Neural crest cell (in vitro differentiated cells): ENCODE measurements at regions not wholly inside any gene's neighbourhood (a gene's known extent, or its start where the extent isn't known, plus 50 kb on each side); places are given as distances from the start of the nearest gene placed in this dataset.

ENCODE experiments used
- DNase-seq: peaks from one replicate; pipeline ENCODE4 v3.0.0; 2021; ENCODE audit warnings: low read depth, mixed read lengths, low spot score
- H3K27ac Mint-ChIP-seq: one replicate; pipeline ENCODE4 v1.8.0; 2021; ENCODE audit warnings: mild to moderate bottlenecking, mixed read lengths; ENCODE audit not compliant: unreplicated experiment
- H3K27me3 Mint-ChIP-seq: 2 replicates; pipeline ENCODE4 v1.8.0; 2021; ENCODE audit warnings: low read depth, mild to moderate bottlenecking, mixed read lengths
- H3K36me3 Mint-ChIP-seq: 2 replicates; pipeline ENCODE4 v1.8.0; 2021; ENCODE audit warnings: low read depth, mild to moderate bottlenecking, mixed read lengths
- H3K4me1 Mint-ChIP-seq: 2 replicates; pipeline ENCODE4 v1.8.0; 2021; ENCODE audit warnings: mixed read lengths
- H3K4me3 Mint-ChIP-seq: one replicate; pipeline ENCODE4 v1.8.0; 2021; ENCODE audit warnings: mild to moderate bottlenecking, mixed read lengths
- H3K9me3 Mint-ChIP-seq: 2 replicates; pipeline ENCODE4 v1.8.0; 2021; ENCODE audit warnings: mixed read lengths
- CTCF ChIP-seq: fragments of 200-600 bp; sonication (generic); conservative IDR thresholded peaks from 2 replicates; pipeline ENCODE4 v1.5.0; 2021; ENCODE audit warnings: antibody characterized with exemption, mild to moderate bottlenecking

- Mint-ChIP-seq H3K9me3 (peaks cover 3% of the 10 kb centered on the region), H3K4me3 (no peak overlapping the region), H3K36me3 (peaks cover 3% of the 10 kb centered on the region), H3K27ac (no peak overlapping the region), H3K4me1 (no peaks in the 10 kb centered on the region), H3K27me3 (no peaks in the 10 kb centered on the region)
- DNase-seq, result no peak
- TF ChIP-seq CTCF, result no peak
These were observed 272.6 kb downstream of the ATPSCKMT start for GRCh38 chr5:9977070-9977469.

- H3K27me3 Mint-ChIP-seq, result no peaks in the 10 kb centered on the region
- H3K4me3 Mint-ChIP-seq, result no peak overlapping the region
- DNase-seq, result no peak
- peaks cover 3% of the 10 kb centered on the region for H3K9me3 Mint-ChIP-seq
- no peak for TF ChIP-seq CTCF
- peaks cover 4% of the 10 kb centered on the region for H3K36me3 Mint-ChIP-seq
- no peak overlapping the region for H3K27ac Mint-ChIP-seq
- no peaks in the 10 kb centered on the region for H3K4me1 Mint-ChIP-seq
These were observed 273.1 kb downstream of the ATPSCKMT start for GRCh38 chr5:9976621-9977020.

- peaks cover 8% of the 10 kb centered on the region for H3K36me3 Mint-ChIP-seq
- H3K9me3 Mint-ChIP-seq, result peaks cover 16% of the 10 kb centered on the region
- H3K4me1 Mint-ChIP-seq, result no peaks in the 10 kb centered on the region
- no peak overlapping the region for H3K27ac Mint-ChIP-seq
- H3K27me3 Mint-ChIP-seq, result no peaks in the 10 kb centered on the region
- no peak for DNase-seq
- no peak for TF ChIP-seq CTCF
- no peak overlapping the region for H3K4me3 Mint-ChIP-seq
These were observed 277.6 kb downstream of the ATPSCKMT start for GRCh38 chr5:9972059-9972458.

GRCh38 chr5:9971301-9971700 is 278.4 kb downstream of the ATPSCKMT start:
- no peak overlapping the region for H3K4me3 Mint-ChIP-seq
- H3K27me3 Mint-ChIP-seq, result no peaks in the 10 kb centered on the region
- peaks cover 8% of the 10 kb centered on the region for H3K36me3 Mint-ChIP-seq
- DNase-seq, result no peak
- no peak overlapping the region for H3K27ac Mint-ChIP-seq
- no peak for TF ChIP-seq CTCF
- peaks cover 16% of the 10 kb centered on the region for H3K9me3 Mint-ChIP-seq
- H3K4me1 Mint-ChIP-seq, result no peaks in the 10 kb centered on the region

GRCh38 chr5:9958914-9959313 is 290.8 kb downstream of the ATPSCKMT start:
- no peak overlapping the region for H3K4me3 Mint-ChIP-seq
- no peak overlapping the region for H3K27ac Mint-ChIP-seq
- TF ChIP-seq CTCF, result no peak
- no peaks in the 10 kb centered on the region for H3K27me3 Mint-ChIP-seq
- no peaks in the 10 kb centered on the region for H3K36me3 Mint-ChIP-seq
- peaks cover 2% of the 10 kb centered on the region for H3K9me3 Mint-ChIP-seq
- H3K4me1 Mint-ChIP-seq, result no peaks in the 10 kb centered on the region
- DNase-seq, result no peak

- H3K4me3 Mint-ChIP-seq, result no peak overlapping the region
- H3K4me1 Mint-ChIP-seq, result no peaks in the 10 kb centered on the region
- no peaks in the 10 kb centered on the region for H3K27me3 Mint-ChIP-seq
- TF ChIP-seq CTCF, result no peak
- no peak for DNase-seq
- no peaks in the 10 kb centered on the region for H3K36me3 Mint-ChIP-seq
- no peak overlapping the region for H3K27ac Mint-ChIP-seq
- H3K9me3 Mint-ChIP-seq, result peaks cover 2% of the 10 kb centered on the region
These were observed 292.5 kb downstream of the ATPSCKMT start for GRCh38 chr5:9957214-9957613.
